ENCODE measurements at regions not wholly inside any gene's neighbourhood (a gene's known extent, or its start where the extent isn't known, plus 50 kb on each side); places are given as distances from the start of the nearest gene placed in this dataset.

DNA sequence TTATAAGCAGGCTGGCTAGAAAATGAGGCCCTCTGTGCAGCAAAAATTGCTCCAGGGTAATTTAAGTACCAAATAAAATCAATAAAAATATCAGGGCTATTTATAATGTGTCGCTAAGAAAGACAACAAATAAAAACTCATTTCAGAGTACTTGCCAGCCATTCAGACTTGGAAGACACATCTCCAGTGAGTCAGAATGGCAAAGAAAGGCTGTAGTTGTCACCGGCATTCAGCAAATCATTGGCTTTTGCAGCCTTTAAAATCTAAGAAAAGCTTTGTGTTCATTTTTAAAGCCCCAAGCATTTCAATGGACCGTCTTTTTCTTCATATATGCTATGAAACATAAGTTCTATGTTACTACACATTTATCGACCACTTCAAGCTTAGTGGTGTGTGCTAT is 141.1 kb upstream of the HNMT start:
- DNase-seq (ENCODE audit: low read depth in 2 of 2, low spot score in 1 of 2), result no peak

DNA sequence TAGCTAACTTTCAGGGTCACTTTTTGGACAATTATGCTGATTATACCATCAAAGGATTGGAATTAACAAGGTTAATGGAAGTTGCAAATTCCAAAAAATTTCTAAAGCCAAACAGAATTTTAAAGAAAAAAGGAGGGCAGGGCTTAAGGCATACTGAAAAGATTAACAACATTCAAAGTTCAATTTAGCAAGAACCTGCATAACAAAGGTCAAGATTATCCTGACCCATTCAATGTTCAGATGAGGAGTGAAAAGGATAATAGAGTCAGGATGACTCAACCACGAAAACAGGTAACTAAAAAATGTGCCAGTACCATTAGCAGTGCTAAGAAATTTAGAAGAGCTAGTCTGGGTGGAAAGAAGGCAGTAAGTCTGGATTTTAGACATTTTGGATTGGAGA is 139.8 kb upstream of the HNMT start:
- DNase-seq (ENCODE audit: low read depth in 2 of 2, low spot score in 1 of 2), result no peak

DNA sequence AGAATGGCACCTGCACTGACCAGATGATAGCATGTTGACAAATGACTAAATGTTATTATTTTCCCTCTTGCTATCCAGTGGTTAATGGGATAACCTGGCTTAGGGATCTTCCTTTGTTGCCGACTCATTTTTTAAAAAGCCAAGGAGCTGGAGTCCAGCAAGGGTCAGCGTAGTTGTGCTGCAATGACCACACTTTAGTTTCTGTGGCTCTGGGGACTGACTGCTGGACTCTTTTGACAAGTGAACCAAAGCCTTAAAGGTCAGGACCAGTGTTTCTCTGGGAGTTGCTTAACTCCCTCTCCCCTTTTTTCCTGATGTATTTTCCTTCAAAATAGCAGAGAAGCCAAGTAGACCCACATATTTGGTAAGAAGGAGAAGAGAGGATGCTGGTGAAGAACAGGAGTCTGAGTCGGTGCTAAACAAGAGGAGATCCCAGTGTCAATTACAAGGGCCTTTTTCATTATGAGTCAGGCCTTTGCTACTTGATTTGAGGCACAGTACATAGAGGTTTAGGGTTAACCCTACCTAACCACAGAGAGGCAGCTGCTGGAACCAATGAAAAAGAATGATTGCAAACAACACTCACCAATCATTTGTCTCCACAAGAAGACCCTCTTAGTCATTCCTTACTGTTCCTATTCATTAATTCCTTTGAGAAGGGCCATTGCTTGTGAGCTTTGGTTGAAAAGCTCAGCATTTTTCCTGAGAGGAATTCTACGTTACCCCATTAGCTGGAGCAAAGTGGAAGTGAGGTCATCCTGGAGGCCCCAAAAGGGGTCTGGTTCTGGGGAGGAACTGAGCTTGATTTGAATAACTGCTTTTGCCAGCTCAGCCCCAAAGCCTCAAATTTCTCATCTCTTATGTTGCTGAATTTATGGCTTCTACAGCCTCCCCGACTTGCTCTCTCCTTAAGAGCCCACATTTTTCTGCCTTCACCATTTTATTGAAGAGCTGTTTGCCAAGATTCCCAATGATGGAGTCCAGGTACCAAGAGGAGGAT is 137.6 kb upstream of the HNMT start:
- no peak for DNase-seq (ENCODE audit: low read depth in 2 of 2, low spot score in 1 of 2)

- no peak for DNase-seq (ENCODE audit: low read depth in 2 of 2, low spot score in 1 of 2)
Observed at GRCh38 chr2:137828624-137829023, 135.6 kb upstream of the HNMT start.

GRCh38 chr2:137829251-137829650 is 135.0 kb upstream of the HNMT start:
- no peak for DNase-seq (ENCODE audit: low read depth in 2 of 2, low spot score in 1 of 2)

DNA sequence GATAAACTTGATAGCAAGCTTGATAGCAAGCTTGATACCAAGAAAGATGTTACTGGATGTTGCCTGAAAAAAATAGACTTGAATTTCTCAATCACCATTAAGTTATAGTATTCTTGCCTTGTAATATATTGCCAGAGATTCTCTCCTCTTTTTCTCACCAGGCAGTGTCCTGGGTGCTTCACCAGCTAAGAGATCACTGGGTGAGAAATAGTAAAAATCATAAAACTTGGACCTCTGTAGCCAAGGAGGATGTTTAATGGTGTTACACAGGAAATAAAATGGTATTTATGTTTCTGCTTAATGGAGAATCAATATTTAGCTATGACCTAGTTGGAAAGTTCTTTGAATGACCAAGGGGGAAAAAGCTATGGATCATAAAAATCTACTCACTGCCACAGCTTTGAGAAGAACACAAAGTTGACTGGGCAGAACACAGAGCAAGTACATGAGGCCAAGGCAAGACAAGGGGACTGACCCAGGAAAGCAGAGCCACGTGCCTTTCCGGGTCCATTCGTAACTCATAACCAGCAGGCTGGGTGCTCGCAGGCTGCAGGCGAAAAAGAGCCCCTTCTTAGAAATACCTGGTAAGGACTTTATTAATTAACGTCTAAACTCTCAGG is 129.4 kb upstream of the HNMT start:
- no peak for DNase-seq (ENCODE audit: low read depth in 2 of 2, low spot score in 1 of 2)

- DNase-seq (ENCODE audit: low read depth in 2 of 2, low spot score in 1 of 2), result no peak
Observed at GRCh38 chr2:137836671-137837070, 127.6 kb upstream of the HNMT start.

DNA sequence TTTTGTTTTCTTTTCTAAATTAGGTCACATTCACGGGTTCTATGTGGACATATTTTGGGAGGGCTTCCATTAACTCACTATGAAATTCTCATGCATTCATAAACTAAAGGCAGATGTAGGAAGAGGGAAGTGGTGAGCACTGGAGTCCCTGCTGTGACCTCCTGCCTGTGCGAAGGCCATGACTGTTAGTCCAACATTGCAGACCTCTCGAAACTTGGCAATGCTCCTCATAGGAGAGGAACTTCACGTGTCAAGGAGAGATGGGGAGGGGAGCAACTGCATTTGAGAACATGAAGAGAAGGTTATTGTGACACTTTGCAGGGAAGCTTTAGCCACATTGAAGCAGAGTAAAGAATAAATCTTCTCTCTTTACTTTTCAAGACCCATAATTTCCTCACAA is 126.4 kb upstream of the HNMT start:
- DNase-seq (ENCODE audit: low read depth in 2 of 2, low spot score in 1 of 2), result no peak

DNA sequence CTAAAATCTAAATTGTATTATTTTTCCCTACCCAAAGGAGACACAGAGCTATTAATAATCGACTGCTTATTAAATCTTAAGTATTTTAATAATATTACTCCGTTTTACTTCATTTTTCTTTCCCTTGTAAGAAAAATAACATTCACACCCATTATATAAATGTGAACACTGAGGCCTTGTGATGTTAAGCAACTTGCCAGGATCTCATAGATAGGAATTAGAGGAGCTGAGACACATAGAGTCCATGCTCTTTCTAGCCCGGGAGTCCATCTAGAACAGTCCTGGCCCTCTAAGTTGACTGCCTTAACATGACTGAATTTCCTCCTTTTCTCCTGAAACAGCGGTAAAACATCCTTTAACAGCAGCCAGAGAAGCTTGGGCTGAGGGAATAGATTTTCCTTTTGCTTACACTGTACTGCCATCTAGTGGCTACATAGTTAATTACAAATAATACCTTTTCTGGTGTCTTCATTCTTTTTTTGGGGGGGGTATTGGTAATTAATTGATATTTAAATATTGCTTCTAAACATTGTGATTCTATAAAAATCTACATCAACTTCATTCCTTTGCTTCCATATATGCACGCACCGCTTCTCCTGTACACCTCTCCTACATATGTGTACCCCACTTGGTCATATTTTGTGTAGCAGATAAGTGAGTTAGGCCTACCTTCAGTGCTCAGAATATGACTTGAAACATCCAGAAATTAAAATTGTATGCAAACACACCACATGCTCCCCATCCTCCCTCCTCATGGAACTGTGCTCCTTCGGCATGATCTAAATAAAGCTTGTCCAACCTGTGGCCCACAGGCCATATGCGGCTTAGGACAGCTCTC is 125.8 kb upstream of the HNMT start:
- DNase-seq (ENCODE audit: low read depth in 2 of 2, low spot score in 1 of 2), result no peak

GRCh38 chr2:137842430-137842829 is 121.8 kb upstream of the HNMT start:
- DNase-seq (ENCODE audit: low read depth in 2 of 2, low spot score in 1 of 2), result no peak

- DNase-seq (ENCODE audit: low read depth in 2 of 2, low spot score in 1 of 2), result no peak
Observed at GRCh38 chr2:137842952-137843351, 121.3 kb upstream of the HNMT start.

DNA sequence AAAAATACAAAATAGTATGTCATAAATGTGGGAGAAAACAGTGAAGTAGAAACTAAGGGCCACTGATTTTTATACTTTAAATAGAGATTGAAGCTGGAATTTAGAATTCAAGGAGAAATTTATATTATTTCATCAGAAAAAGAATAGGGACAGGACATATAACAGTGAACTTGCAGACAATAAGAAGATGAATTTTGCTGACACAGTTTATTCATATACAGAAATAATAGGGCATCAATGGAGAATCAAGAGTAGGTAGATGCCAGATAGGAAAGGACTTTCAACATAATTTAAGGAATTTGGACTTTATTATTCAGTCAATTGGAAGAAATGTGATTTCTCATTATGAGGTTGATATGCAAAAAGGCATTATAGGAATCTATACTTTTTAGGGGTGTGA is 118.9 kb upstream of the HNMT start:
- no peak for DNase-seq (ENCODE audit: low read depth in 2 of 2, low spot score in 1 of 2)

DNA sequence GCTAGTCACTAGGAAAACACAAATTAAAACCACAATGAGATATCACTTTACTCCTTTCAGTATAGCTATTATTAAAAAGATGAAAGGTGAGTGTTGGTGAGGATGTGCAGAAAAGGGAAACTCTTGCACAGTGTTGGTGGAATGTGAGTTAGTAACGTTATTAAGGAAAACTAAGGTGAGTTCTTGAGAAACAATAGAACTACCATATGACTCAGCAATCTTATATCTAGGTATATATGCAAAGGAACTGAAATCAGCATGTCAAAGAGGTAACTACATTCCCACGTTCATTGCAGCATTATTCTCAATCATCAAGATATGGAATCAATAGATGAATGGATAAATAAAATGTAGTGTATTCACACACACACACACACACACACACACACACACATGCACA is 117.3 kb upstream of the HNMT start:
- no peak for DNase-seq (ENCODE audit: low read depth in 2 of 2, low spot score in 1 of 2)

DNA sequence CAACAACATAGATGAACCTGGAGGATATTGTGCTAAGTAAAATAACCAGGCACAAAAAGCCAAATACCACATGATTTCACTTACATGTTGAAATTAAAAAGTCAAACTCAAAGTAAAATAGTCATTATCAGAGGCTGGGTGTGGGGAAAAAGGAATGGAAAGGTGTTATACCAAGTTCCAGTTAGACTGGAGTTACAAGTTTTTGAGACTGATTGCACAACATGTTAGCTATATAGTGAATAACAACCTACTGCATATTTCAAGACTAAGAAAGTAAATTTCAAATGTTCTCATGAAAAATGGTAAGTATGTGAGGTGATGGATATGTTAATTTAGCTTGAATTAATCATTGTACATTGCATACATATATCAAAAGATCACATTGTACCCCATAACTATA is 116.8 kb upstream of the HNMT start:
- DNase-seq (ENCODE audit: low read depth in 2 of 2, low spot score in 1 of 2), result no peak

- DNase-seq (ENCODE audit: low read depth in 2 of 2, low spot score in 1 of 2), result no peak
Observed at GRCh38 chr2:137857881-137858280, 106.4 kb upstream of the HNMT start.

- DNase-seq (ENCODE audit: low read depth in 2 of 2, low spot score in 1 of 2), result no peak
Observed at GRCh38 chr2:137862651-137863050, 101.6 kb upstream of the HNMT start.

GRCh38 chr2:137865954-137866540 is 98.2 kb upstream of the HNMT start:
- peak in 1 of 2 donors; percentile 10 for DNase-seq (ENCODE audit: low read depth in 2 of 2, low spot score in 1 of 2)

GRCh38 chr2:137870682-137871081 is 93.6 kb upstream of the HNMT start:
- no peak for DNase-seq (ENCODE audit: low read depth in 2 of 2, low spot score in 1 of 2)

GRCh38 chr2:137872577-137872976 is 91.7 kb upstream of the HNMT start:
- no peak for DNase-seq (ENCODE audit: low read depth in 2 of 2, low spot score in 1 of 2)

DNA sequence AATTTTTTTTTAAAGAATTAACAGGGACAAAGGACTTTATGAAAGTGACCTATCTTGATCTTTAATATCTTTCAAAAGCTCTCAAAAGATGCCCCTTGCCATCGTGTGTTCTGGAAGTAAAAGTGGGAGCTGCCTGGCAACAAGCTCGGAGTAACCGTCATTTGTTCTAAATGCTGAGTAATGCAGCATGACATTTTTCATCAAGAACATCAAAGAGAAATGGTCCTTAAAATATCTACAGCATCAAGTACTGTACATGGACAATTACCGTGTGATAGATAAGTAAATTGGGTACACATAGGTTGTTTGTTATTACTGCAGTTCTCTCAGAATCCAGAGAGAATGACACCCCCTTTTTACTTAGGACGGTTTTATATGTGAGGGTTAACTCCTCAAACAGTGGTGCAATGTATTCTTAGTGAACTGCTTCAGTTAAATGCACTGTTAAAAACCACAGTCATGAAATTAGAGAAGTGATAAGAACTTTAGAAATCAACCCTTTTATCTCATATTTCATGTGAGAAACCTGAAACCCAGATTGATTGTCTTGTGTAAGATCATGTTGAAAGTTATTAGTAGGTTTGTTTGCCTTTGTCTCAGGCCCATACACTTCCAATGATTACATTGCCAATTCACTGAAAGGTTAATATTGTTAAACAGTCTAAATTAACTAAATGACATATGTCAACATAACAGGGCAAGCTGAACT is 90.6 kb upstream of the HNMT start:
- DNase-seq (ENCODE audit: low read depth in 2 of 2, low spot score in 1 of 2), result no peak

DNA sequence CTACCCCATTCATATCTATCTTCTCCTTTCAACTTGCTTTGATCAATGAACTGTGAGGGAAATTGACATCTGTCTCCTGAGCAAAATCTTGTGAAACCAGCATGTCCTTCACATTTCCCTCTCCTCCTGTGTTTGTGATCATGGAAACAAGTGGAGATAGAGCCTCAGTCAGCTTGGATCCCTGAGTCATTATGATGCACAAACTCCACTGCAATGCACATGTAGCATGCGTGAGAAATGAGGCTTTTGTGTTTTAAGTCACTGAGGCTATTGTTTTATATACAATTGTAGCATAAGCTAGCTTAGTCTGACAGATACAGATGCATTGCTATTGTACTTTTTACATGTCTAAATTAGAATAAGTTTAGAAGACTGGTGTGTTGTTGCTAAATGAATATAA is 85.2 kb upstream of the HNMT start:
- no peak for DNase-seq (ENCODE audit: low read depth in 2 of 2, low spot score in 1 of 2)
